Nephron (organoid): ENCODE measurements at regions not wholly inside any gene's neighbourhood (a gene's known extent, or its start where the extent isn't known, plus 50 kb on each side); places are given as distances from the start of the nearest gene placed in this dataset.

Experiments used
- H3K27ac Mint-ChIP-seq, 3 experiments: 2 replicates each; pipeline ENCODE4 v1.8.0; 2020; ENCODE audit warnings: mixed read lengths in 3 of 3, mild to moderate bottlenecking in 2 of 3, moderate library complexity in 1 of 3
- H3K27me3 Mint-ChIP-seq: 2 replicates; pipeline ENCODE4 v1.8.0; 2021; ENCODE audit warnings: low read depth, mild to moderate bottlenecking, moderate library complexity, mixed read lengths
- H3K36me3 Mint-ChIP-seq: 2 replicates; pipeline ENCODE4 v1.8.0; 2020; ENCODE audit warnings: low read depth, mixed read lengths
- H3K4me1 Mint-ChIP-seq: 2 replicates; pipeline ENCODE4 v1.8.0; 2020; ENCODE audit warnings: mixed read lengths
- H3K4me3 Mint-ChIP-seq, 3 experiments: 2 replicates each; pipeline ENCODE4 v1.8.0; 2020; ENCODE audit warnings: mild to moderate bottlenecking in 3 of 3, mixed read lengths in 3 of 3, moderate library complexity in 2 of 3
- H3K9me3 Mint-ChIP-seq: 2 replicates; pipeline ENCODE4 v1.8.0; 2020; ENCODE audit warnings: mixed read lengths
- TF ChIP-seq, protein P1 (sequence below), 3 experiments: fragments of 200-600 bp; sonication (generic); IDR thresholded peaks; one replicate each; pipeline ENCODE4 v1.5.0; 2021; ENCODE audit warnings: antibody characterized with exemption in 3 of 3; ENCODE audit not compliant: unreplicated experiment in 3 of 3

DNA sequence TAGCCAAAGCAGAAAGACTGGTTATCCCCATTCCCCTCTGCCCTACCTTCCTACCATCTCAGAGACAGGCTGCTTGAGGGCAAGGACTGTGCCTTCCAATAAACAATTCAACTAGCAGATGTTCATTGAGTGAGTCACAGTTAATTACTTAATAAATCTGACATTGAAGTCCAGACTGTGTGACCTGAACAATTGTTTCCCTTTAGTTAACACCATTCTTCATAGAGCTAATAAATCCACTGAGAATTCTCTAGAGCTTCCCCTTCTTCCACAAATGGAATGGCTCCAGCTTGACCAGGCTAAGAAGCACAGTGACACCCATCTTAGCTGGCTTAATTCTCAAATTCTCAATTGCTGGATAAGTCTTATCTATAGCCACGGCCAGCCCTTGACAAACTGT lies 61.9 kb upstream of the GJA5 start:
- TF ChIP-seq, protein P1, sequence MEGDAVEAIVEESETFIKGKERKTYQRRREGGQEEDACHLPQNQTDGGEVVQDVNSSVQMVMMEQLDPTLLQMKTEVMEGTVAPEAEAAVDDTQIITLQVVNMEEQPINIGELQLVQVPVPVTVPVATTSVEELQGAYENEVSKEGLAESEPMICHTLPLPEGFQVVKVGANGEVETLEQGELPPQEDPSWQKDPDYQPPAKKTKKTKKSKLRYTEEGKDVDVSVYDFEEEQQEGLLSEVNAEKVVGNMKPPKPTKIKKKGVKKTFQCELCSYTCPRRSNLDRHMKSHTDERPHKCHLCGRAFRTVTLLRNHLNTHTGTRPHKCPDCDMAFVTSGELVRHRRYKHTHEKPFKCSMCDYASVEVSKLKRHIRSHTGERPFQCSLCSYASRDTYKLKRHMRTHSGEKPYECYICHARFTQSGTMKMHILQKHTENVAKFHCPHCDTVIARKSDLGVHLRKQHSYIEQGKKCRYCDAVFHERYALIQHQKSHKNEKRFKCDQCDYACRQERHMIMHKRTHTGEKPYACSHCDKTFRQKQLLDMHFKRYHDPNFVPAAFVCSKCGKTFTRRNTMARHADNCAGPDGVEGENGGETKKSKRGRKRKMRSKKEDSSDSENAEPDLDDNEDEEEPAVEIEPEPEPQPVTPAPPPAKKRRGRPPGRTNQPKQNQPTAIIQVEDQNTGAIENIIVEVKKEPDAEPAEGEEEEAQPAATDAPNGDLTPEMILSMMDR (IDR thresholded peaks at IDR 0.05; ENCODE audit: unreplicated experiment in 3 of 3): no peak

DNA sequence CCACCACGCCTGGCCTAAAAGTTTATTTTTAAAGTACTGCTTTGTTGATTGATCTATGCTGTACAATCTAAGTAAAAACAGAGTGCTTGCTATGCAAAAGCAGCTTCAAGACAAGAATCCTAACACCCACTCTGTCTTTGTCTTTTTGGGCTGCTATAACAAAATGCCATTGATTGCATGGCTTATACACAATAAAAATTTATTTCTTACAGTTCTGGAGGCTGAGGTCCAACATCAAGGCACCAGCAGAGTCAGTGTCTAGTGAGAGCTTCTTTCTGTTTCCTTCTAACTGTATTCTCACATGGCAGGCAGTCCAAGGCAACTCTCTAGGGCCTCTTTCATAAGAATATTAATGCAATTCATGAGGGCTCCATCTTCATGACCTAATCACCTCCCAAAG lies 63.6 kb upstream of the GJA5 start:
- TF ChIP-seq, protein P1 (IDR thresholded peaks at IDR 0.05; ENCODE audit: unreplicated experiment in 3 of 3): no peak
- Mint-ChIP-seq H3K36me3 (no peaks in the 10 kb centered on the region), H3K4me1 (no peaks in the 10 kb centered on the region), H3K9me3 (peaks cover 10% of the 10 kb centered on the region), H3K4me3 (no peak overlapping the region), H3K27me3 (no peaks in the 10 kb centered on the region), H3K27ac (no peak overlapping the region)

More for the DNA sequence above, 61.9 kb upstream of the GJA5 start:
- H3K36me3 Mint-ChIP-seq: no peaks in the 10 kb centered on the region
- H3K27ac Mint-ChIP-seq: no peak overlapping the region
- H3K4me3 Mint-ChIP-seq: no peak overlapping the region
- H3K27me3 Mint-ChIP-seq: no peaks in the 10 kb centered on the region
- no peaks in the 10 kb centered on the region for H3K4me1 Mint-ChIP-seq
- no peaks in the 10 kb centered on the region for H3K9me3 Mint-ChIP-seq

GRCh38 chr1:147824798-147825197 lies 64.4 kb upstream of the GJA5 start:
- TF ChIP-seq, protein P1 (IDR thresholded peaks at IDR 0.05; ENCODE audit: unreplicated experiment in 3 of 3): no peak
- Mint-ChIP-seq H3K9me3 (peaks cover 16% of the 10 kb centered on the region), H3K27me3 (no peaks in the 10 kb centered on the region), H3K4me1 (no peaks in the 10 kb centered on the region), H3K4me3 (no peak overlapping the region), H3K27ac (no peak overlapping the region), H3K36me3 (no peaks in the 10 kb centered on the region)

DNA sequence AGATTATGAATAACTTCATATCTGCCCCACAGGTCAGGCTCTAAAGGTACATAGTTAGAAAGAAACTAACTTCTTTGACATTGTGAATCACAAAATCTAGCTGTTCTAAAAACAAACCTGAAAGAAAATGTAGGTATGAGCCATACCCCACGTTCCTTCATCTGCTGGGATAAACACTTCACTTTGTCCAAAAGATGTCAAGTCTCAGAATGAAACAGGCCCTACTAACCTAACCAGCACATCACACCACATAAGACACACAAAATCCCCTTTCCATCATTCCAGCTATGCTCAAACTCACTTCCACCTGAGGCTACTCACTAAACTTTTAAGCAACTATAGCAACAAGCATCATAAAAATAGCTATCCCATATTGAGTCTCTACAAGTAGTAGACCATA lies 65.2 kb upstream of the GJA5 start:
- H3K4me3 Mint-ChIP-seq: no peak overlapping the region
- H3K4me1 Mint-ChIP-seq: no peaks in the 10 kb centered on the region
- no peak overlapping the region for H3K27ac Mint-ChIP-seq
- H3K27me3 Mint-ChIP-seq: no peaks in the 10 kb centered on the region
- H3K36me3 Mint-ChIP-seq: no peaks in the 10 kb centered on the region
- peaks cover 16% of the 10 kb centered on the region for H3K9me3 Mint-ChIP-seq
- TF ChIP-seq, protein P1 (IDR thresholded peaks at IDR 0.05; ENCODE audit: unreplicated experiment in 3 of 3): no peak

DNA sequence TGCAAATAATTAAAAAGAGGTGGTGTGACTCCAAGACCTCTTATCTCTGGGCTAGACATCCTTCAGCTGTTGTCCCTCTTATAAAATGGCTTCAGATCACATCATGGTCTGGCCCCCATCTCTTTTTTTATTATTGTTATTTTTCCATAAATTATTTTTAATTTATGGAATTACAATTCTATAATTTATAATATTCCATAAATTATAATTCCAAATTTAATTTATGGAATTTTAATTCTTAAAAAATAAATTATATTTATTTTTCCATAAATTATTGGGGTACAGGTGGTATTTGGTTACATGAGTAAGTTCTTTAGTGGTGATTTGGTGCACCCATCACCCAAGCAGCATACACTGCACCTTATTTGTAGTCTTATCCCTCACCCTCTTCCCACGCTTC lies 65.9 kb upstream of the GJA5 start:
- no peak overlapping the region for H3K27ac Mint-ChIP-seq
- peaks cover 16% of the 10 kb centered on the region for H3K9me3 Mint-ChIP-seq
- H3K4me1 Mint-ChIP-seq: no peaks in the 10 kb centered on the region
- no peak overlapping the region for H3K4me3 Mint-ChIP-seq
- no peaks in the 10 kb centered on the region for H3K36me3 Mint-ChIP-seq
- no peaks in the 10 kb centered on the region for H3K27me3 Mint-ChIP-seq
- TF ChIP-seq, protein P1 (IDR thresholded peaks at IDR 0.05; ENCODE audit: unreplicated experiment in 3 of 3): no peak

- peaks cover 12% of the 10 kb centered on the region for H3K9me3 Mint-ChIP-seq
- TF ChIP-seq, protein P1 (IDR thresholded peaks at IDR 0.05; ENCODE audit: unreplicated experiment in 3 of 3): no peak
- no peak overlapping the region for H3K27ac Mint-ChIP-seq
- H3K27me3 Mint-ChIP-seq: no peaks in the 10 kb centered on the region
- H3K4me1 Mint-ChIP-seq: peaks cover 25% of the 10 kb centered on the region
- H3K4me3 Mint-ChIP-seq: no peak overlapping the region
- H3K36me3 Mint-ChIP-seq: no peaks in the 10 kb centered on the region
Measured at GRCh38 chr1:147833231-147833860, 69.2 kb upstream of the GJA8 start.
